Ovary (tissue), 3 donors: ENCODE measurements at regions not wholly inside any gene's neighbourhood (a gene's known extent, or its start where the extent isn't known, plus 50 kb on each side); places are given as distances from the start of the nearest gene placed in this dataset.

Source experiments
- POLR2A ChIP-seq: fragments of 450-650 bp; IDR thresholded peaks from one replicate; pipeline ENCODE4 v1.6.1; 2017; ENCODE audit warnings: antibody characterized with exemption, mild to moderate bottlenecking, moderate library complexity
- TF ChIP-seq, protein P1 (sequence below), 3 donors: fragments of 450-650 bp in 2 of 3; fragments of 200-600 bp in 1 of 3; IDR thresholded peaks; one replicate each; pipeline versions ENCODE4 v1.5.1 to v1.8.0; 2016 to 2022; ENCODE audit warnings: antibody characterized with exemption in 3 of 3, mild to moderate bottlenecking in 1 of 3
- donor health status: DM: no; HTN: no; CAD: no.

GRCh38 chr4:180060159-180060889, 2182.9 kb upstream of the TENM3 start:
- no peak for TF ChIP-seq POLR2A
- TF ChIP-seq, protein P1, sequence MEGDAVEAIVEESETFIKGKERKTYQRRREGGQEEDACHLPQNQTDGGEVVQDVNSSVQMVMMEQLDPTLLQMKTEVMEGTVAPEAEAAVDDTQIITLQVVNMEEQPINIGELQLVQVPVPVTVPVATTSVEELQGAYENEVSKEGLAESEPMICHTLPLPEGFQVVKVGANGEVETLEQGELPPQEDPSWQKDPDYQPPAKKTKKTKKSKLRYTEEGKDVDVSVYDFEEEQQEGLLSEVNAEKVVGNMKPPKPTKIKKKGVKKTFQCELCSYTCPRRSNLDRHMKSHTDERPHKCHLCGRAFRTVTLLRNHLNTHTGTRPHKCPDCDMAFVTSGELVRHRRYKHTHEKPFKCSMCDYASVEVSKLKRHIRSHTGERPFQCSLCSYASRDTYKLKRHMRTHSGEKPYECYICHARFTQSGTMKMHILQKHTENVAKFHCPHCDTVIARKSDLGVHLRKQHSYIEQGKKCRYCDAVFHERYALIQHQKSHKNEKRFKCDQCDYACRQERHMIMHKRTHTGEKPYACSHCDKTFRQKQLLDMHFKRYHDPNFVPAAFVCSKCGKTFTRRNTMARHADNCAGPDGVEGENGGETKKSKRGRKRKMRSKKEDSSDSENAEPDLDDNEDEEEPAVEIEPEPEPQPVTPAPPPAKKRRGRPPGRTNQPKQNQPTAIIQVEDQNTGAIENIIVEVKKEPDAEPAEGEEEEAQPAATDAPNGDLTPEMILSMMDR (IDR thresholded peaks at IDR 0.05): no peak
